Ishikawa (cell line): ENCODE measurements at regions not wholly inside any gene's neighbourhood (a gene's known extent, or its start where the extent isn't known, plus 50 kb on each side); places are given as distances from the start of the nearest gene placed in this dataset.

Experiments used
- CREB1 ChIP-seq: IDR thresholded peaks from 2 replicates; pipeline ENCODE4 v1.6.1; 2012; ENCODE audit warnings: low read depth
- EP300 ChIP-seq: IDR thresholded peaks from 2 replicates; pipeline ENCODE4 v1.6.1; 2012; ENCODE audit warnings: borderline replicate concordance
- FOXM1 ChIP-seq: IDR thresholded peaks from 2 replicates; pipeline ENCODE4 v1.6.1; 2012; ENCODE audit warnings: low read depth, borderline replicate concordance
- RAD21 ChIP-seq: IDR thresholded peaks from 2 replicates; pipeline ENCODE4 v1.6.1; 2012; ENCODE audit warnings: low read depth
- TAF1 ChIP-seq: IDR thresholded peaks from 2 replicates; pipeline ENCODE4 v1.6.1; 2012; ENCODE audit warnings: low read depth, mild to moderate bottlenecking
- TEAD4 ChIP-seq: IDR thresholded peaks from 2 replicates; pipeline ENCODE4 v1.6.1; 2012
- ZBTB7A ChIP-seq: IDR thresholded peaks from 2 replicates; pipeline ENCODE4 v1.6.1; 2012; ENCODE audit warnings: low read depth
- TF ChIP-seq, protein P1 (sequence below): IDR thresholded peaks from 2 replicates; pipeline ENCODE4 v1.6.1; 2012; ENCODE audit warnings: low read depth, mild to moderate bottlenecking

DNA sequence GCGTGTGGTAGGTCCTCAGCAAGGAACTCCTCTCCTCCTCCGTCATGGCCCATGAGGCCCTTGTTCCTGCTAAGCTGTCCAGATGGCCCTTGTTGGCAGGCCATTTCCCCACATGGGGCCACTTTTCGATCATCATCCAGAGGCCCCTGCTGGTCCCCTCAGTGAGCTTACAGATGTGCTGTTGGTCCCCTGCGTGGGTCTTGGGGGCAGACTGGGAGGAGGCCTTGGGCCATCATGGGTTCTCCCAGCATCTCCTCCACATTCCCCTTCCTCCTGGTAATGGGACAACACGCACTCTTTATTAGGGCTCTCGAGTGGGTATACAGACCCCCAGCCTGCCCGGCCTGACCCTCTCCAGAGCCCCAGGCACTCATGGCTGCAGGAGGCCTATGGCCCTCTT lies 114.7 kb downstream of the BEGAIN start:
- TF ChIP-seq RAD21 (no peak), TAF1 (no peak), FOXM1 (no peak), EP300 (no peak), CREB1 (no peak), TEAD4 (no peak), ZBTB7A (no peak)
- TF ChIP-seq, protein P1, sequence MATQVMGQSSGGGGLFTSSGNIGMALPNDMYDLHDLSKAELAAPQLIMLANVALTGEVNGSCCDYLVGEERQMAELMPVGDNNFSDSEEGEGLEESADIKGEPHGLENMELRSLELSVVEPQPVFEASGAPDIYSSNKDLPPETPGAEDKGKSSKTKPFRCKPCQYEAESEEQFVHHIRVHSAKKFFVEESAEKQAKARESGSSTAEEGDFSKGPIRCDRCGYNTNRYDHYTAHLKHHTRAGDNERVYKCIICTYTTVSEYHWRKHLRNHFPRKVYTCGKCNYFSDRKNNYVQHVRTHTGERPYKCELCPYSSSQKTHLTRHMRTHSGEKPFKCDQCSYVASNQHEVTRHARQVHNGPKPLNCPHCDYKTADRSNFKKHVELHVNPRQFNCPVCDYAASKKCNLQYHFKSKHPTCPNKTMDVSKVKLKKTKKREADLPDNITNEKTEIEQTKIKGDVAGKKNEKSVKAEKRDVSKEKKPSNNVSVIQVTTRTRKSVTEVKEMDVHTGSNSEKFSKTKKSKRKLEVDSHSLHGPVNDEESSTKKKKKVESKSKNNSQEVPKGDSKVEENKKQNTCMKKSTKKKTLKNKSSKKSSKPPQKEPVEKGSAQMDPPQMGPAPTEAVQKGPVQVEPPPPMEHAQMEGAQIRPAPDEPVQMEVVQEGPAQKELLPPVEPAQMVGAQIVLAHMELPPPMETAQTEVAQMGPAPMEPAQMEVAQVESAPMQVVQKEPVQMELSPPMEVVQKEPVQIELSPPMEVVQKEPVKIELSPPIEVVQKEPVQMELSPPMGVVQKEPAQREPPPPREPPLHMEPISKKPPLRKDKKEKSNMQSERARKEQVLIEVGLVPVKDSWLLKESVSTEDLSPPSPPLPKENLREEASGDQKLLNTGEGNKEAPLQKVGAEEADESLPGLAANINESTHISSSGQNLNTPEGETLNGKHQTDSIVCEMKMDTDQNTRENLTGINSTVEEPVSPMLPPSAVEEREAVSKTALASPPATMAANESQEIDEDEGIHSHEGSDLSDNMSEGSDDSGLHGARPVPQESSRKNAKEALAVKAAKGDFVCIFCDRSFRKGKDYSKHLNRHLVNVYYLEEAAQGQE = no peak
